Stimulated activated CD4-positive, alpha-beta T cell treated with anti-CD3 and anti-CD28 coated beads, Interleukin-2, amount 100 ng/mL, for 48 hours (primary cell): ENCODE measurements at regions not wholly inside any gene's neighbourhood (a gene's known extent, or its start where the extent isn't known, plus 50 kb on each side); places are given as distances from the start of the nearest gene placed in this dataset.
"Not testable (repeated sequence)": the region's sequence is repeated elsewhere in the genome, so short reads cannot be mapped to it uniquely, and the experiment has no call there.

ENCODE experiments used
- DNase-seq, 2 donors: peaks; one replicate each; pipeline ENCODE4 v3.0.0-alpha.2; 2020

GRCh38 chr3:70621451-70621850 is 309.0 kb upstream of the MDFIC2 start:
- DNase-seq: no peak

- no peak for DNase-seq
These were observed 308.5 kb upstream of the MDFIC2 start for GRCh38 chr3:70620956-70621355.

- no peak for DNase-seq
These were observed 307.9 kb upstream of the MDFIC2 start for GRCh38 chr3:70620367-70620766.

GRCh38 chr3:70618151-70618550 is 305.7 kb upstream of the MDFIC2 start:
- DNase-seq: no peak

GRCh38 chr3:70617349-70617748 is 304.9 kb upstream of the MDFIC2 start:
- DNase-seq: not testable (repeated sequence)

GRCh38 chr3:70615286-70615685 is 302.8 kb upstream of the MDFIC2 start:
- DNase-seq: no peak

GRCh38 chr3:70614111-70614510 is 301.7 kb upstream of the MDFIC2 start:
- DNase-seq: no peak

- DNase-seq: no peak
These were observed 300.5 kb upstream of the MDFIC2 start for GRCh38 chr3:70612920-70613319.

- not testable (repeated sequence) for DNase-seq
These were observed 299.3 kb upstream of the MDFIC2 start for GRCh38 chr3:70611667-70612277.

GRCh38 chr3:70608434-70608833 is 296.0 kb upstream of the MDFIC2 start:
- DNase-seq: no peak

- DNase-seq: no peak
These were observed 295.0 kb upstream of the MDFIC2 start for GRCh38 chr3:70607469-70607868.

- DNase-seq: no peak
These were observed 293.6 kb upstream of the MDFIC2 start for GRCh38 chr3:70606018-70606417.

GRCh38 chr3:70603103-70603502 is 290.7 kb upstream of the MDFIC2 start:
- DNase-seq: peak in 1 of 2 donors; percentile 2

GRCh38 chr3:70597312-70597711 is 284.9 kb upstream of the MDFIC2 start:
- DNase-seq: no peak

- DNase-seq: no peak
These were observed 271.2 kb upstream of the MDFIC2 start for GRCh38 chr3:70583682-70584081.

GRCh38 chr3:70582803-70583202 is 270.4 kb upstream of the MDFIC2 start:
- no peak for DNase-seq

- no peak for DNase-seq
These were observed 267.6 kb upstream of the MDFIC2 start for GRCh38 chr3:70580021-70580420.

GRCh38 chr3:70571696-70572095 is 259.3 kb upstream of the MDFIC2 start:
- DNase-seq: no peak

GRCh38 chr3:70570584-70570983 is 258.1 kb upstream of the MDFIC2 start:
- no peak for DNase-seq

GRCh38 chr3:70568626-70569025 is 256.2 kb upstream of the MDFIC2 start:
- no peak for DNase-seq

GRCh38 chr3:70565861-70566260 is 253.4 kb upstream of the MDFIC2 start:
- no peak for DNase-seq

- no peak for DNase-seq
These were observed 252.1 kb upstream of the MDFIC2 start for GRCh38 chr3:70564552-70564951.

- no peak for DNase-seq
These were observed 249.4 kb upstream of the MDFIC2 start for GRCh38 chr3:70561796-70562195.

GRCh38 chr3:70558956-70559355 is 246.5 kb upstream of the MDFIC2 start:
- DNase-seq: no peak

GRCh38 chr3:70557976-70558375 is 245.5 kb upstream of the MDFIC2 start:
- no peak for DNase-seq

- DNase-seq: no peak
These were observed 243.6 kb upstream of the MDFIC2 start for GRCh38 chr3:70556056-70556455.
